Sciatic nerve (tissue), 2 donors: ENCODE measurements at regions not wholly inside any gene's neighbourhood (a gene's known extent, or its start where the extent isn't known, plus 50 kb on each side); places are given as distances from the start of the nearest gene placed in this dataset.
"Not testable (repeated sequence)": the region's sequence is repeated elsewhere in the genome, so short reads cannot be mapped to it uniquely, and the experiment has no call there.

ENCODE experiments used
- ATAC-seq: fragments of 200-7000 bp; cut with Tn5 transposase; one replicate; pipeline ENCODE4 v1.9.1; 2020; ENCODE audit warnings: mild to moderate bottlenecking, moderate library complexity
- DNase-seq: peaks from one replicate; pipeline ENCODE4 v3.0.0-alpha.2; 2020; ENCODE audit warnings: low spot score
- intact Hi-C: fragments of 100-400 bp; cut with DNase I; formaldehyde crosslinking; loops from one replicate; pipeline ENCODE4 v1.14.2; 2022
- donor health status: DM: no; HTN: no; CAD: no.
- donor health status: DM: no; HTN: no; CAD: no.

- ATAC-seq (no peak), DNase-seq (no peak)
- intact Hi-C loops = no loop called here
Measured at GRCh38 chrX:109186939-109187338, 294.9 kb downstream of the GUCY2F start.

- ATAC-seq (no peak), DNase-seq (no peak)
- intact Hi-C loops = no loop called here
Measured at GRCh38 chrX:109184506-109185139, 297.3 kb downstream of the GUCY2F start.

GRCh38 chrX:109172091-109172602 is 309.7 kb downstream of the GUCY2F start:
- intact Hi-C loops = no loop called here
- ATAC-seq = no peak
- no peak for DNase-seq

GRCh38 chrX:109155161-109155560 is 326.7 kb downstream of the GUCY2F start:
- ATAC-seq (no peak), DNase-seq (no peak)
- intact Hi-C loops = no loop called here

GRCh38 chrX:109144173-109144572 is 337.7 kb downstream of the GUCY2F start:
- DNase-seq, ATAC-seq, intact Hi-C loops: not testable (repeated sequence)

- intact Hi-C loops = no loop called here
- DNase-seq (no peak), ATAC-seq (no peak)
Measured at GRCh38 chrX:109140463-109140862, 341.4 kb downstream of the GUCY2F start.

- DNase-seq = no peak
Measured at GRCh38 chrX:109134777-109135176, 347.1 kb downstream of the GUCY2F start.

GRCh38 chrX:109125304-109125703 is 356.6 kb downstream of the GUCY2F start:
- intact Hi-C loops = no loop called here

More at GRCh38 chrX:109134777-109135176, 347.1 kb downstream of the GUCY2F start:
- intact Hi-C loops = no loop called here
- ATAC-seq = no peak

GRCh38 chrX:109089359-109089758 is 353.0 kb upstream of the IRS4 start:
- DNase-seq (no peak), ATAC-seq (no peak)
- intact Hi-C loops = no loop called here

More at GRCh38 chrX:109125304-109125703, 356.6 kb downstream of the GUCY2F start:
- DNase-seq (no peak), ATAC-seq (no peak)

- no peak for ATAC-seq
- intact Hi-C loops = no loop called here
- no peak for DNase-seq
Measured at GRCh38 chrX:109077788-109078187, 341.4 kb upstream of the IRS4 start.

GRCh38 chrX:109054181-109054581 is 317.8 kb upstream of the IRS4 start:
- intact Hi-C loops, DNase-seq, ATAC-seq: not testable (repeated sequence)

GRCh38 chrX:109049903-109050302 is 313.5 kb upstream of the IRS4 start:
- ATAC-seq (no peak), DNase-seq (no peak)
- intact Hi-C loops = no loop called here

GRCh38 chrX:109049416-109049815 is 313.1 kb upstream of the IRS4 start:
- intact Hi-C loops = no loop called here
- DNase-seq (no peak), ATAC-seq (no peak)

- no peak for DNase-seq
- intact Hi-C loops = no loop called here
- no peak for ATAC-seq
Measured at GRCh38 chrX:109040057-109040456, 303.7 kb upstream of the IRS4 start.

GRCh38 chrX:109036624-109037023 is 300.3 kb upstream of the IRS4 start:
- DNase-seq = no peak
- intact Hi-C loops = no loop called here
- no peak for ATAC-seq

- DNase-seq (no peak), ATAC-seq (no peak)
- intact Hi-C loops = no loop called here
Measured at GRCh38 chrX:108993909-108994308, 257.5 kb upstream of the IRS4 start.

GRCh38 chrX:108972899-108973298 is 236.5 kb upstream of the IRS4 start:
- ATAC-seq, intact Hi-C loops, DNase-seq: not testable (repeated sequence)

- no peak for ATAC-seq
- intact Hi-C loops = no loop called here
- no peak for DNase-seq
Measured at GRCh38 chrX:108947205-108947604, 210.8 kb upstream of the IRS4 start.

- DNase-seq (no peak), ATAC-seq (no peak)
- intact Hi-C loops = no loop called here
Measured at GRCh38 chrX:108946531-108946930, 210.2 kb upstream of the IRS4 start.

GRCh38 chrX:108945883-108946523 is 209.6 kb upstream of the IRS4 start:
- intact Hi-C loops = no loop called here
- ATAC-seq = no peak

GRCh38 chrX:108914791-108915190 is 178.4 kb upstream of the IRS4 start:
- intact Hi-C loops = no loop called here
- DNase-seq (no peak), ATAC-seq (no peak)

More at GRCh38 chrX:108945883-108946523, 209.6 kb upstream of the IRS4 start:
- DNase-seq = no peak
